ENCODE measurements at regions not wholly inside any gene's neighbourhood (a gene's known extent, or its start where the extent isn't known, plus 50 kb on each side); places are given as distances from the start of the nearest gene placed in this dataset.

DNA sequence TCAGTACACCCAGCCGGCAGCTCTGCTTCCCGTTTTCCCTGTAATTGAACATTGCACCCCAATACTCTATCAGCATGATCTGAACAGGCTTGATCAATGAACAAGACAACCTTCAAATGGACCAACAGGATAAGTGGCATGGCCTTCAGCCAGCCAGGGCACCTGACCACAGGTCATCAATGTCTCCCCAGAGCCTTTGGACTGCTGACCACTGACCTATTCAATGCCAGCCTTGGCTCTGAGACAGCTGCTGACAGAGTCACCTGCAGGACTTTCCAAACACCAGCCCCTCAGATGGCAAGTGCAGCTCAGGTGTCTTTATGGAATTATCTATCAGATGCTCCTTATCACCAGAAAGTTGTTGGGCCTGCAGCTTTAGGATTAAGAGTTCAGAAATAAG lies 462.9 kb upstream of the ASIC2 start:
- Histone ChIP-seq H3K27ac (ENCODE audit: insufficient read depth, low read length) (no peak overlapping the region), H3K9ac (ENCODE audit: low read depth, low read length) (no peak overlapping the region), H3K4me2 (ENCODE audit: low read depth, low read length) (no peak overlapping the region), H4K20me1 (ENCODE audit: insufficient read depth, low read length) (no peaks in the 10 kb centered on the region), H2AK5ac (ENCODE audit: low read depth, low read length) (no peak overlapping the region), H3K23ac (ENCODE audit: low read depth, low read length) (no peak overlapping the region), H2AK9ac (replicated peaks; ENCODE audit: low read depth, low read length, poor library complexity) (no peak overlapping the region), H2BK5ac (ENCODE audit: low read depth, low read length, poor library complexity, severe bottlenecking) (no peak overlapping the region), H4K91ac (ENCODE audit: insufficient read depth, low read depth, low read length) (no peak overlapping the region), H3K9me1 (ENCODE audit: insufficient read depth, low read length) (no peaks in the 10 kb centered on the region), H3K27me3 (ENCODE audit: control insufficient read depth, insufficient read depth, low read length) (no peaks in the 10 kb centered on the region), H3K9me3 (ENCODE audit: control insufficient read depth, insufficient read depth, low read length) (no peaks in the 10 kb centered on the region), H3K14ac (replicated peaks; ENCODE audit: low read depth, low read length) (no peak overlapping the region), H3K36me3 (ENCODE audit: control insufficient read depth, insufficient read depth, low read length) (no peaks in the 10 kb centered on the region), H3K18ac (ENCODE audit: low read depth, low read length) (no peak overlapping the region), H3K79me1 (ENCODE audit: low read depth in 1 of 2, low read length in 2 of 2) (no peaks in the 10 kb centered on the region), H3K4me1 (ENCODE audit: control insufficient read depth, insufficient read depth, low read length) (no peaks in the 10 kb centered on the region), H2BK15ac (ENCODE audit: low read depth, low read length) (no peak overlapping the region), H2BK120ac (ENCODE audit: low read depth, low read length) (no peak overlapping the region), H2AFZ (replicated peaks; ENCODE audit: low read length, poor library complexity) (no peak overlapping the region), H3K4me3 (ENCODE audit: insufficient read depth, low read depth, low read length) (no peak overlapping the region), H4K5ac (ENCODE audit: low read depth, low read length) (no peak overlapping the region), H2BK20ac (ENCODE audit: low read depth, low read length) (no peak overlapping the region), H4K8ac (ENCODE audit: low read depth in 2 of 2, low read length in 2 of 2) (no peak overlapping the region), H3K4ac (ENCODE audit: low read depth, low read length) (no peak overlapping the region), H3K56ac (ENCODE audit: extremely low read depth, insufficient read depth, low read length) (no peak overlapping the region)
- intact Hi-C loops (cut with micrococcal nuclease) (no loop called here), in situ Hi-C loops (cut with MboI; ENCODE audit: low sequenced_read_pairs) (loop anchor here (25.0 kb wide), 1 partner anchor 969 kb away; no protein-coding TSS in a partner anchor), dilution Hi-C loops (cut with HindIII; ENCODE audit: low sequenced_read_pairs, unreplicated experiment) (no loop called here)
- DNase-seq (no peak), ATAC-seq (ENCODE audit: low read depth) (no peak)
- ChIA-PET CTCF (no interaction called here), POLR2A (ENCODE audit: unreplicated experiment) (no interaction called here)
- WGBS, 2 experiments (ENCODE audit: extremely low coverage in 2 of 2, insufficient read length in 1 of 2): 67% methylated on average over 2 of the region's 2 CpGs; no CpG with 5 or more reads in 1 of the 2 experiments
- no TSS peak for BruUV-seq (replicated peaks)
- TF ChIP-seq, protein P1, sequence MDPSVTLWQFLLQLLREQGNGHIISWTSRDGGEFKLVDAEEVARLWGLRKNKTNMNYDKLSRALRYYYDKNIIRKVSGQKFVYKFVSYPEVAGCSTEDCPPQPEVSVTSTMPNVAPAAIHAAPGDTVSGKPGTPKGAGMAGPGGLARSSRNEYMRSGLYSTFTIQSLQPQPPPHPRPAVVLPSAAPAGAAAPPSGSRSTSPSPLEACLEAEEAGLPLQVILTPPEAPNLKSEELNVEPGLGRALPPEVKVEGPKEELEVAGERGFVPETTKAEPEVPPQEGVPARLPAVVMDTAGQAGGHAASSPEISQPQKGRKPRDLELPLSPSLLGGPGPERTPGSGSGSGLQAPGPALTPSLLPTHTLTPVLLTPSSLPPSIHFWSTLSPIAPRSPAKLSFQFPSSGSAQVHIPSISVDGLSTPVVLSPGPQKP (IDR thresholded peaks at IDR 0.05; ENCODE audit: borderline replicate concordance, low read depth, low read length): no peak
- TF ChIP-seq FOS (IDR thresholded peaks at IDR 0.05; ENCODE audit: low read depth, low read length): no peak
- TF ChIP-seq RFX5 (IDR thresholded peaks at IDR 0.05; ENCODE audit: low read depth, low read length): no peak
- no peak for TF ChIP-seq CEBPB (IDR thresholded peaks at IDR 0.05; ENCODE audit: low read depth, low read length)
- TF ChIP-seq, protein P2, sequence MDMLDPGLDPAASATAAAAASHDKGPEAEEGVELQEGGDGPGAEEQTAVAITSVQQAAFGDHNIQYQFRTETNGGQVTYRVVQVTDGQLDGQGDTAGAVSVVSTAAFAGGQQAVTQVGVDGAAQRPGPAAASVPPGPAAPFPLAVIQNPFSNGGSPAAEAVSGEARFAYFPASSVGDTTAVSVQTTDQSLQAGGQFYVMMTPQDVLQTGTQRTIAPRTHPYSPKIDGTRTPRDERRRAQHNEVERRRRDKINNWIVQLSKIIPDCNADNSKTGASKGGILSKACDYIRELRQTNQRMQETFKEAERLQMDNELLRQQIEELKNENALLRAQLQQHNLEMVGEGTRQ (IDR thresholded peaks at IDR 0.05; ENCODE audit: low read depth, low read length): no peak
- no peak for TF ChIP-seq POLR2A (IDR thresholded peaks at IDR 0.05; ENCODE audit: low read depth, low read length)
- TF ChIP-seq MAZ (IDR thresholded peaks at IDR 0.05; ENCODE audit: borderline replicate concordance, low read depth, low read length): no peak
- TF ChIP-seq NFE2L2 (IDR thresholded peaks at IDR 0.05; ENCODE audit: low read depth, low read length): no peak
- no peak for TF ChIP-seq RAD21 (IDR thresholded peaks at IDR 0.05; ENCODE audit: low read length)
- TF ChIP-seq MAFK (IDR thresholded peaks at IDR 0.05; ENCODE audit: low read depth, low read length): no peak
- TF ChIP-seq, protein P3, sequence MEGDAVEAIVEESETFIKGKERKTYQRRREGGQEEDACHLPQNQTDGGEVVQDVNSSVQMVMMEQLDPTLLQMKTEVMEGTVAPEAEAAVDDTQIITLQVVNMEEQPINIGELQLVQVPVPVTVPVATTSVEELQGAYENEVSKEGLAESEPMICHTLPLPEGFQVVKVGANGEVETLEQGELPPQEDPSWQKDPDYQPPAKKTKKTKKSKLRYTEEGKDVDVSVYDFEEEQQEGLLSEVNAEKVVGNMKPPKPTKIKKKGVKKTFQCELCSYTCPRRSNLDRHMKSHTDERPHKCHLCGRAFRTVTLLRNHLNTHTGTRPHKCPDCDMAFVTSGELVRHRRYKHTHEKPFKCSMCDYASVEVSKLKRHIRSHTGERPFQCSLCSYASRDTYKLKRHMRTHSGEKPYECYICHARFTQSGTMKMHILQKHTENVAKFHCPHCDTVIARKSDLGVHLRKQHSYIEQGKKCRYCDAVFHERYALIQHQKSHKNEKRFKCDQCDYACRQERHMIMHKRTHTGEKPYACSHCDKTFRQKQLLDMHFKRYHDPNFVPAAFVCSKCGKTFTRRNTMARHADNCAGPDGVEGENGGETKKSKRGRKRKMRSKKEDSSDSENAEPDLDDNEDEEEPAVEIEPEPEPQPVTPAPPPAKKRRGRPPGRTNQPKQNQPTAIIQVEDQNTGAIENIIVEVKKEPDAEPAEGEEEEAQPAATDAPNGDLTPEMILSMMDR (conservative IDR thresholded peaks at IDR 0.05; ENCODE audit: low read depth, low read length): no peak
- no peak for TF ChIP-seq MXI1 (IDR thresholded peaks at IDR 0.05; ENCODE audit: borderline replicate concordance, low read depth, low read length)
- no peak for TF ChIP-seq CHD1 (IDR thresholded peaks at IDR 0.05; ENCODE audit: low read depth, low read length)
- TF ChIP-seq RCOR1 (IDR thresholded peaks at IDR 0.05; ENCODE audit: insufficient replicate concordance, low read length): no peak
- TF ChIP-seq SMC3 (IDR thresholded peaks at IDR 0.05; ENCODE audit: low read depth, low read length): no peak

Data from IMR-90 (cell line).